ACHN (cell line): ENCODE measurements at regions not wholly inside any gene's neighbourhood (a gene's known extent, or its start where the extent isn't known, plus 50 kb on each side); places are given as distances from the start of the nearest gene placed in this dataset.

Experiments used
- DNase-seq: peaks from one replicate; pipeline ENCODE4 v3.0.0-alpha.2; 2015
- in situ Hi-C: cut with HindIII; loops from 2 replicates; pipeline ENCODE4 v1.10.0; 2017; ENCODE audit warnings: low sequenced_read_pairs, low pct_ligation_motif_present, low pct_unique_long_range_greater_than_20kb

- DNase-seq, result no peak
- in situ Hi-C loops, result no loop called here
These were observed 70.4 kb upstream of the BACH1 start for GRCh38 chr21:29228306-29228705.

- DNase-seq, result peak; percentile 3
- in situ Hi-C loops, result no loop called here
These were observed 68.0 kb upstream of the BACH1 start for GRCh38 chr21:29230551-29231261.

GRCh38 chr21:29231756-29232529 lies 66.8 kb upstream of the BACH1 start:
- DNase-seq, result no peak
- in situ Hi-C loops, result no loop called here

DNA sequence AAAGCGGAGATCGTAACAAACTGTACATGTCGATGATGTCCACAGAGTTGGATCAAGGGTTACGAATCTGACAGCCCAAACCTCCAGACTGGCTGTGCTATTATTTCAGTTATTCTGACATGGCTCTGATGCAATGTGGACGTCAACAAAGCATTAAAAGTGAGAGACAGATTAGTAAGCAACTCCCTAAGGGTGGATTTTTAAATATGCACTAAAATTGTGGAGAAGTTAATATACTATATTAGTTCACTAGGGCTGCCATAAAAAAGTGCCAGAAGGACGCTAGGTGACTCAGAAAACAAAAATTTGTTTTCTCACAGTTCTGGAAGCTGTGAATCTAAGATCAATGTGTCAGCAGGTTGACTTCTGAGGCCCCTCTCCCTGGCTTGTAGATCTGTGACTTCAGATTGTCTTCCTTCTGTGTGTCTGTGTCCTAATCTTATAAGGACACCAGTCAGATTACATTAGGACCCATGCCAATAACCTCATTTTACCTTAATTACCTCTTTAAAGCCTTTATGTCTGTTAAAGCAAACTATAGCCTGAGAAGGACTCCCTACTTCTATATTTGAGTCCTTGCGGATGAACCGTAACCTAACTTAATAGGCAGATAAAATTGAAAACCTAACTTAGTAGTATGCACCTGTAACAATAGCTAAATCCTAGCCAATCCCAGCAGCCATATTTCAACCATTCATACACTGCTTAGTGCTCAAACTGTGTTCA lies 66.0 kb upstream of the BACH1 start:
- peak; percentile 59 for DNase-seq
- in situ Hi-C loops, result no loop called here

GRCh38 chr21:29233256-29233546 lies 65.5 kb upstream of the BACH1 start:
- DNase-seq, result no peak
- in situ Hi-C loops, result no loop called here

- in situ Hi-C loops, result no loop called here
- no peak for DNase-seq
These were observed 64.8 kb upstream of the BACH1 start for GRCh38 chr21:29233611-29234540.

- in situ Hi-C loops, result no loop called here
- no peak for DNase-seq
These were observed 63.0 kb upstream of the BACH1 start for GRCh38 chr21:29235714-29236197.

DNA sequence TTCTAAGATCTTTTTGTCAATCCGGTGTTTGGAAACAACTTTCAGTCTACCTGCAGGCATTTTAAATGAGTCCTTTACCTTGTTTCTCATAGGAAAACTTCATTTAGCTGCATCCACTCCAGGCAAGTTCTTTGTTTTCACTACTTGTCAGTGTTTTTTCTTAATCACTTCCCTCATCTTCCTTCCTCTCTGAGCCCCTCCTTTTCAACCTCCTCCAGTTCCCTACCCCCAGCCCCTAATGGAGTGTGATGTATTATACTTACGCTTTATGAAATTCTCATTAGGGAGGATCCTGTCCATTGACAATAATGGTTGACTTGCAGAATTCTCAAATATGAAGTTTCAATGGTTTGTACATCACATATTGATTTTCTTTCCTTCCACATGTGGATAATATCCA lies 62.5 kb upstream of the BACH1 start:
- DNase-seq, result no peak
- in situ Hi-C loops, result no loop called here

GRCh38 chr21:29237110-29238052 lies 61.3 kb upstream of the BACH1 start:
- in situ Hi-C loops, result no loop called here
- DNase-seq, result no peak

- no peak for DNase-seq
These were observed 60.4 kb upstream of the BACH1 start for GRCh38 chr21:29238053-29238966.

DNA sequence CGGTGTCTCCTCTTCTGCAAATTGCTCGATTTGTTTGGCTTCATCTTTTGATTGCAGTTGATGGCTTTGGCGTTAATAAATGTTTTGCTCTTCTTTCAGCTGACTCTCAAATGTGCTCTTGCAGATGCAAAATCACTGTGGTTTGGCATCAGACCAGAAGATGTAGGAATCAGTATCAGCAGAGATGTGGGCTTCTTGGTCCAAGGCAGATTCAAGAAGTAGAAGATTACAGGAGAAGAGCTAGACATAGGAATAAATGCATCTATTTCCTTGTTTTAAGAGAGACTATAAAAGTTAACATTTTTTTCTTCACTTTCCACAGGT lies 59.8 kb upstream of the BACH1 start:
- in situ Hi-C loops, result no loop called here
- DNase-seq, result no peak

More at GRCh38 chr21:29238053-29238966, 60.4 kb upstream of the BACH1 start:
- in situ Hi-C loops, result no loop called here

GRCh38 chr21:29240136-29240535 lies 58.6 kb upstream of the BACH1 start:
- in situ Hi-C loops, result no loop called here
- no peak for DNase-seq

DNA sequence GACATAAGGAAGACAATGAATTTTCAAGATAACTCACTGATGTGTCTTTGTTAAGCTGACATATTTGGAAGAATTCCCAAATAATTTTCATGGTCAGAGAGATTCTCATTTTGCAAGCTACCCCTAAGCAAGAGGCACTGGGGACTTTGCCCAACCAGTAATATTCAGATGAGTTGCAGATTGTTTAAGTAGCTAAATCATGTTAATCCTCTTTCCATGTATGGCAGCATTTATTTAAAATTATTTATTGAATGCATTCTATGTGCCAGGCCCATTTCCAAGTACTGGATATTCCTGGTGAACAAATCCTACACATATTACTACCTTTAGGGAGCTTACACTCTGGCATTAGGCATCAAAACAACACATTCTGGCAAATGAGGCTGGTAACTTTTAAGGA lies 56.5 kb upstream of the BACH1 start:
- in situ Hi-C loops, result no loop called here
- DNase-seq, result no peak

DNA sequence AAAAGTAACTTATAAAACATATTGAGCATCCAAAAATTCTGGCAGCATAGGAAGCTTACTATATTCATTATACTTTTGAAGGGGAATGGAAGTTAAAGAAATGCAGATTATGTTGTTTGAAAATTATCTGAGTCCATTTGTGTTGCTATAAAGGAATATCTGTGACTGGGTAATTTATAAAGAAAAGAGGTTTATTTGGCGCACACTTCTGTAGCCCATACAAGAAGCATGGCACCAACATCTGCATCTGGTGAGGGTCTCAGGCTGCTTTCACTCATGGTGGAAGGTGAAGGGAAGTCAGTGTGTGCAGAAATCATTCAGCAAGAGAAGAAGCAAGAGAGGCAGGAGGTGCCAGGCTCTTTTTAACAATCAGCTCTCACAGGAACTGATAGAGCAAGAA lies 55.5 kb upstream of the BACH1 start:
- in situ Hi-C loops, result no loop called here
- DNase-seq, result no peak

DNA sequence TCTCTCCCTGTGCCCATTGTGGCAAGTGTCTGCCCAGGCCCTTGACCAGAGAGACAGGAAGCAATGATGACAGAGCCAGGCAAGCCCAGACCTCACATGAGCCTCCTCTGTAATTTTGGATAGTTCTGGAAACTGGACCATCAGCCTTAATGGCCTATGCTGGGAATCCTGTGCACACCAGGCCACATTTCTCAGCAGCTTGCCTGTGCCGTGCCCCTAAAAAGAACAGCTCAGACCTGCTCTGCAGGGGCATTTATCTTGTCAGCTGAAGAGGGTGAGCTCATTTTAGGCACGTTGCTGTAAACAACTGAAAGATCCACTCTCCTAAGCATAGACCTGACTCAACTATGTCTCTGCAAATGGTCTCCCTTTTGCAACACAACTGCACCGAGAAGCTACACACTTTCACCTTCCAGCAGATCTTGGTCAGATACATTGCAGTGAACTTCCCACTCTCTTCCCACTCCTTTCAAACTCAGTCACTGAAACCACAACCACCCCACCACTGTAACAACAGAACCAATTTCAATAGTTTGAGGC lies 53.5 kb upstream of the BACH1 start:
- in situ Hi-C loops, result no loop called here
- no peak for DNase-seq

DNA sequence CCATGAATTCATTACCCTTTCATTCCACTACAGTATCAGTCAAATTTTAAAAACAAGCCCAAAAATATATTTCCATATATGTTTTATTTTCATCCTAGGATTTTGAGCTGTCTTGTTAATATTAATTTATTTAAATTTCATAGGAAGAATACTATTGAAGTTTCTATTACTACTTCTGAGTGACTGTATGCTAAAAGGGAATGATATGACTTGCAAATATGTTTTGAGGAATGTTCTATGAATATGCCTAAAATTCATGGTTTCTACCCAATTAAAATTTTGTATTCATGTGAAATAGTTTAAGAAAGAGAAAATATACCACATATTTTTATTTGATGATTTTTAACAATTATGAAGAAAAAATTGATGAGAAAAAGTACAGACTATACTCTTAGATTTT lies 52.9 kb upstream of the BACH1 start:
- no peak for DNase-seq
- in situ Hi-C loops, result no loop called here

GRCh38 chr21:29246614-29247013 lies 52.1 kb upstream of the BACH1 start:
- in situ Hi-C loops, result no loop called here
- DNase-seq, result no peak
